OCI-LY3 (cell line): ENCODE measurements at regions not wholly inside any gene's neighbourhood (a gene's known extent, or its start where the extent isn't known, plus 50 kb on each side); places are given as distances from the start of the nearest gene placed in this dataset.

Experiments used
- H2AFZ ChIP-seq: fragments of 200-600, 300-600 bp; shearing (Covaris generic); 2 replicates; pipeline ENCODE4 v1.6.0; 2014; ENCODE audit warnings: antibody characterized with exemption, low read depth, low read length
- H3K27ac ChIP-seq: fragments of 200-600, 300-600 bp; sonication (generic); 2 replicates; pipeline ENCODE4 v1.5.1; 2014; ENCODE audit warnings: mild to moderate bottlenecking, low read length, moderate library complexity, mixed read lengths
- H3K27me3 ChIP-seq: fragments of 200-600, 300-600 bp; sonication (generic); 2 replicates; pipeline ENCODE4 v1.6.1; 2014; ENCODE audit warnings: low read depth, low read length, mixed read lengths
- H3K36me3 ChIP-seq: fragments of 200-600, 300-600 bp; sonication (generic); replicated peaks from 2 replicates; pipeline ENCODE3; 2014; ENCODE audit warnings: low read depth, low read length, mixed read lengths
- H3K4me1 ChIP-seq: fragments of 300-600, 200-600 bp; sonication (generic); 2 replicates; pipeline ENCODE4 v1.6.1; 2014; ENCODE audit warnings: low read length, mixed read lengths
- H3K4me2 ChIP-seq: fragments of 200-600, 300-600 bp; sonication (generic); 2 replicates; pipeline ENCODE4 v1.6.1; 2014; ENCODE audit warnings: low read length, mixed read lengths
- H3K4me3 ChIP-seq: fragments of 300-600, 200-600 bp; sonication (generic); 2 replicates; pipeline ENCODE4 v1.5.1; 2014; ENCODE audit warnings: antibody characterized with exemption, mild to moderate bottlenecking, low read length, moderate library complexity
- H3K79me2 ChIP-seq: fragments of 300-600, 200-600 bp; shearing (Covaris generic); 2 replicates; pipeline ENCODE4 v1.6.1; 2014; ENCODE audit warnings: mild to moderate bottlenecking, low read length, mixed read lengths
- H3K9ac ChIP-seq: fragments of 300-600, 200-600 bp; shearing (Covaris generic); 2 replicates; pipeline ENCODE4 v1.6.0; 2014; ENCODE audit warnings: mild to moderate bottlenecking, low read length, moderate library complexity
- H3K9me3 ChIP-seq: fragments of 200-600, 300-600 bp; shearing (Covaris generic); 2 replicates; pipeline ENCODE4 v1.6.1; 2014; ENCODE audit warnings: low read length, mixed read lengths; ENCODE audit not compliant: insufficient read depth
- H4K20me1 ChIP-seq: fragments of 200-600, 300-600 bp; sonication (generic); 2 replicates; pipeline ENCODE4 v1.6.1; 2016; ENCODE audit warnings: low read length, mixed read lengths; ENCODE audit not compliant: insufficient read depth
- CTCF ChIP-seq: fragments of 200-600, 300-600 bp; sonication (generic); IDR thresholded peaks from 2 replicates; pipeline ENCODE4 v1.5.1; 2014; ENCODE audit warnings: antibody characterized with exemption, low read length, low read depth
- EZH2phosphoT487 ChIP-seq: fragments of 200-600 bp; shearing (Covaris generic); IDR thresholded peaks from 2 replicates; pipeline ENCODE4 v1.6.1; 2018; ENCODE audit warnings: antibody characterized with exemption, mixed run types, low read depth

- Histone ChIP-seq H3K4me1 (no peaks in the 10 kb centered on the region), H3K9ac (no peak overlapping the region), H2AFZ (no peak overlapping the region), H3K27me3 (no peaks in the 10 kb centered on the region), H3K4me3 (no peak overlapping the region), H3K27ac (no peak overlapping the region), H3K79me2 (no peaks in the 10 kb centered on the region), H3K36me3 (no peaks in the 10 kb centered on the region), H3K4me2 (no peak overlapping the region), H3K9me3 (no peaks in the 10 kb centered on the region), H4K20me1 (no peaks in the 10 kb centered on the region; the same call in 1 of the 2 replicates)
- no peak for TF ChIP-seq CTCF
- TF ChIP-seq EZH2phosphoT487: no peak
Measured at GRCh38 chr2:105595536-105595935, 149.2 kb upstream of the NCK2 start.

- no peak for TF ChIP-seq EZH2phosphoT487
- no peaks in the 10 kb centered on the region for H3K36me3 ChIP-seq
- H3K4me1 ChIP-seq: no peaks in the 10 kb centered on the region
- no peak overlapping the region for H2AFZ ChIP-seq
- no peaks in the 10 kb centered on the region; the same call in 1 of the 2 replicates for H3K27me3 ChIP-seq
- H3K4me2 ChIP-seq: no peak overlapping the region
- no peak overlapping the region for H3K4me3 ChIP-seq
- no peaks in the 10 kb centered on the region for H3K79me2 ChIP-seq
- H3K9me3 ChIP-seq: no peaks in the 10 kb centered on the region
- H4K20me1 ChIP-seq: no peaks in the 10 kb centered on the region
- H3K9ac ChIP-seq: no peak overlapping the region
- H3K27ac ChIP-seq: no peak overlapping the region
Measured at GRCh38 chr2:105593221-105593967, 151.3 kb upstream of the NCK2 start.

- no peaks in the 10 kb centered on the region; the same call in 1 of the 2 replicates for H3K27me3 ChIP-seq
Measured at GRCh38 chr2:105592288-105592687, 152.4 kb upstream of the NCK2 start.

GRCh38 chr2:105590780-105591660, 153.7 kb upstream of the NCK2 start:
- no peak overlapping the region for H3K27ac ChIP-seq
- H3K9ac ChIP-seq: no peak overlapping the region
- H3K27me3 ChIP-seq: no peaks in the 10 kb centered on the region; the same call in 1 of the 2 replicates
- H3K4me2 ChIP-seq: no peak overlapping the region
- no peak overlapping the region for H2AFZ ChIP-seq
- H3K36me3 ChIP-seq: no peaks in the 10 kb centered on the region
- H3K4me3 ChIP-seq: no peak overlapping the region
- no peaks in the 10 kb centered on the region for H3K9me3 ChIP-seq
- H4K20me1 ChIP-seq: no peaks in the 10 kb centered on the region
- H3K4me1 ChIP-seq: no peaks in the 10 kb centered on the region
- H3K79me2 ChIP-seq: no peaks in the 10 kb centered on the region
- no peak for TF ChIP-seq CTCF

More at GRCh38 chr2:105592288-105592687, 152.4 kb upstream of the NCK2 start:
- Histone ChIP-seq H3K4me2 (no peak overlapping the region), H2AFZ (no peak overlapping the region), H3K4me1 (no peaks in the 10 kb centered on the region), H3K79me2 (no peaks in the 10 kb centered on the region), H3K9me3 (no peaks in the 10 kb centered on the region), H4K20me1 (no peaks in the 10 kb centered on the region), H3K27ac (no peak overlapping the region), H3K36me3 (no peaks in the 10 kb centered on the region), H3K9ac (no peak overlapping the region), H3K4me3 (no peak overlapping the region)
- TF ChIP-seq EZH2phosphoT487 (no peak), CTCF (no peak)
